Nephron progenitor cell (in vitro differentiated cells): ENCODE measurements at regions not wholly inside any gene's neighbourhood (a gene's known extent, or its start where the extent isn't known, plus 50 kb on each side); places are given as distances from the start of the nearest gene placed in this dataset.

Experiments
- DNase-seq: peaks from one replicate; pipeline ENCODE4 v3.0.0; 2021
- H3K27ac Mint-ChIP-seq: 2 replicates; pipeline ENCODE4 v1.8.0; 2021; ENCODE audit warnings: mild to moderate bottlenecking, moderate library complexity, mixed read lengths
- H3K27me3 Mint-ChIP-seq: 2 replicates; pipeline ENCODE4 v1.8.0; 2021; ENCODE audit warnings: mild to moderate bottlenecking, low read depth, mixed read lengths; ENCODE audit not compliant: poor library complexity
- H3K36me3 Mint-ChIP-seq: 2 replicates; pipeline ENCODE4 v1.8.0; 2021; ENCODE audit warnings: low read depth, mixed read lengths
- H3K4me1 Mint-ChIP-seq: 2 replicates; pipeline ENCODE4 v1.8.0; 2021; ENCODE audit warnings: mixed read lengths
- H3K4me3 Mint-ChIP-seq: 2 replicates; pipeline ENCODE4 v1.8.0; 2021; ENCODE audit warnings: mild to moderate bottlenecking, moderate library complexity, mixed read lengths
- H3K9me3 Mint-ChIP-seq: 2 replicates; pipeline ENCODE4 v1.8.0; 2021; ENCODE audit warnings: mild to moderate bottlenecking, moderate library complexity, mixed read lengths
- CTCF ChIP-seq: fragments of 200-600 bp; sonication (generic); IDR thresholded peaks from 2 replicates; pipeline ENCODE4 v1.5.0; 2021; ENCODE audit warnings: antibody characterized with exemption

- Mint-ChIP-seq H3K4me3 (peak overlapping the region; percentile 50), H3K9me3 (no peaks in the 10 kb centered on the region), H3K36me3 (no peaks in the 10 kb centered on the region), H3K27ac (peak overlapping the region; percentile 77), H3K4me1 (peaks cover 74% of the 10 kb centered on the region), H3K27me3 (peaks cover 6% of the 10 kb centered on the region)
- TF ChIP-seq CTCF, result no peak
- DNase-seq, result no peak
Measured at GRCh38 chr14:34171431-34172172, 220.7 kb upstream of the EGLN3 start.

- H3K27ac Mint-ChIP-seq, result peak overlapping the region; percentile 77
- H3K9me3 Mint-ChIP-seq, result no peaks in the 10 kb centered on the region
- peak; percentile 37 for DNase-seq
- no peak for TF ChIP-seq CTCF
- H3K4me1 Mint-ChIP-seq, result peaks cover 72% of the 10 kb centered on the region
- peak overlapping the region; percentile 50 for H3K4me3 Mint-ChIP-seq
- no peaks in the 10 kb centered on the region for H3K36me3 Mint-ChIP-seq
- H3K27me3 Mint-ChIP-seq, result peaks cover 6% of the 10 kb centered on the region
Measured at GRCh38 chr14:34170882-34171281, 220.0 kb upstream of the EGLN3 start.

GRCh38 chr14:34169561-34169960 lies 218.7 kb upstream of the EGLN3 start:
- Mint-ChIP-seq H3K9me3 (no peaks in the 10 kb centered on the region), H3K27ac (no peak overlapping the region), H3K36me3 (no peaks in the 10 kb centered on the region), H3K27me3 (peaks cover 6% of the 10 kb centered on the region), H3K4me3 (no peak overlapping the region), H3K4me1 (peaks cover 64% of the 10 kb centered on the region)
- DNase-seq, result no peak
- TF ChIP-seq CTCF, result no peak

- no peak overlapping the region for H3K4me3 Mint-ChIP-seq
- peaks cover 6% of the 10 kb centered on the region for H3K27me3 Mint-ChIP-seq
- no peak for TF ChIP-seq CTCF
- H3K27ac Mint-ChIP-seq, result no peak overlapping the region
- no peaks in the 10 kb centered on the region for H3K36me3 Mint-ChIP-seq
- no peak for DNase-seq
- no peaks in the 10 kb centered on the region for H3K9me3 Mint-ChIP-seq
- H3K4me1 Mint-ChIP-seq, result peaks cover 65% of the 10 kb centered on the region
Measured at GRCh38 chr14:34168656-34169055, 217.8 kb upstream of the EGLN3 start.

GRCh38 chr14:34165847-34166350 lies 215.0 kb upstream of the EGLN3 start:
- Mint-ChIP-seq H3K4me1 (peaks cover 42% of the 10 kb centered on the region), H3K36me3 (no peaks in the 10 kb centered on the region), H3K4me3 (no peak overlapping the region), H3K27me3 (peaks cover 4% of the 10 kb centered on the region), H3K9me3 (no peaks in the 10 kb centered on the region), H3K27ac (no peak overlapping the region)
- TF ChIP-seq CTCF, result no peak
- DNase-seq, result no peak
